Activated naive CD8-positive, alpha-beta T cell (primary cell): ENCODE measurements at regions not wholly inside any gene's neighbourhood (a gene's known extent, or its start where the extent isn't known, plus 50 kb on each side); places are given as distances from the start of the nearest gene placed in this dataset.
"Not testable (repeated sequence)": the region's sequence is repeated elsewhere in the genome, so short reads cannot be mapped to it uniquely, and the experiment has no call there.

Source experiments
- H3K27ac Mint-ChIP-seq: one replicate; pipeline ENCODE4 v1.8.0; 2021; ENCODE audit warnings: mixed read lengths
- H3K27me3 Mint-ChIP-seq: one replicate; pipeline ENCODE4 v1.8.0; 2021; ENCODE audit warnings: mixed read lengths
- H3K36me3 Mint-ChIP-seq: one replicate; pipeline ENCODE4 v1.8.0; 2021; ENCODE audit warnings: mixed read lengths
- H3K4me1 Mint-ChIP-seq: one replicate; pipeline ENCODE4 v1.8.0; 2021; ENCODE audit warnings: low read depth, mixed read lengths
- H3K4me3 Mint-ChIP-seq: one replicate; pipeline ENCODE4 v1.8.0; 2021; ENCODE audit warnings: mild to moderate bottlenecking, mixed read lengths
- H3K9me3 Mint-ChIP-seq: one replicate; pipeline ENCODE4 v1.8.0; 2021; ENCODE audit warnings: low read depth, mixed read lengths

DNA sequence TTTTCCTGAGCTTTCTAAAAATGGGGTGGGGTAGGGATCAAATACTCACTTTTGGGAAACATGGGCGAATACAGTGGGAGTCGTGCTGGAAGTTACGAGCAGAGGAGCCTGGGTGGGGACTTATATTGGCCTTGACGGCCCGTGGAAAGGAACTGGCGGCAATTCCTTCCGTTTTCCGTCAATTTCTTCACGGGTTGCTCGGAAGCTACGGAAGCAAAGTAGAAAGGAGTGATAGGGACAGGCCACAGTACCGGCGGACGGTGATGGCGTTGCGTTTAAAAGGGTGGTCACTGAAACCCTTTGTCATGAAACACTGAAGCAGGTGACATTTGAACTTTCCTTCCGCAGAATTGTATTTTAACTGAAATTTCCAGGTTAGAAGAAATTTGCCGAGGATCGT is 505.0 kb downstream of the PRIM2 start:
- H3K4me3 Mint-ChIP-seq, H3K9me3 Mint-ChIP-seq, H3K36me3 Mint-ChIP-seq, H3K27ac Mint-ChIP-seq, H3K4me1 Mint-ChIP-seq: not testable (repeated sequence)
- peaks cover 26% of the 10 kb centered on the region for H3K27me3 Mint-ChIP-seq

DNA sequence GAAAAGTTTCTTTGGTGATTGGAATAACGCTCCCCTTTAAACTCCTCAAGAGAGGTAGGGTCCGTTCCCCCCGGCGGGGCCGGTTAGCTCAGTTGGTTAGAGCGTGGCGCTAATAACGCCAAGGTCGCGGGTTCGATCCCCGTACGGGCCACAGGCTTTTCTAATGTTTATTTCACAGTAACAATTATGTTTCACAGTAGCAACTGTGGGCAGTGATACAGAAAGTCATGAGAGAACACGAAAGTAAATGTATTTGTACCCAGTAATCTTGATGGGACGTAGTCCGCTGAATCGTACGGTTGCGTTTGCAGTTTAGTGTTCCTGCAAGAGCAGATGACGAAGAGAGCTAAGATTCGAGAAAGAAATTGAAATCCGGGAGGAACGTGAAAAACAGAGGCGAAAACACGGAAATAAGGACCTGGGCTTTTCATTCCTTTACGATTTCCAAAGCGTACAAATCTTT is 505.5 kb downstream of the PRIM2 start:
- no peak overlapping the region for H3K27ac Mint-ChIP-seq
- no peak overlapping the region for H3K4me3 Mint-ChIP-seq
- H3K4me1 Mint-ChIP-seq, result peaks cover 3% of the 10 kb centered on the region
- H3K36me3 Mint-ChIP-seq, result no peaks in the 10 kb centered on the region
- peaks cover 22% of the 10 kb centered on the region for H3K27me3 Mint-ChIP-seq
- no peaks in the 10 kb centered on the region for H3K9me3 Mint-ChIP-seq

DNA sequence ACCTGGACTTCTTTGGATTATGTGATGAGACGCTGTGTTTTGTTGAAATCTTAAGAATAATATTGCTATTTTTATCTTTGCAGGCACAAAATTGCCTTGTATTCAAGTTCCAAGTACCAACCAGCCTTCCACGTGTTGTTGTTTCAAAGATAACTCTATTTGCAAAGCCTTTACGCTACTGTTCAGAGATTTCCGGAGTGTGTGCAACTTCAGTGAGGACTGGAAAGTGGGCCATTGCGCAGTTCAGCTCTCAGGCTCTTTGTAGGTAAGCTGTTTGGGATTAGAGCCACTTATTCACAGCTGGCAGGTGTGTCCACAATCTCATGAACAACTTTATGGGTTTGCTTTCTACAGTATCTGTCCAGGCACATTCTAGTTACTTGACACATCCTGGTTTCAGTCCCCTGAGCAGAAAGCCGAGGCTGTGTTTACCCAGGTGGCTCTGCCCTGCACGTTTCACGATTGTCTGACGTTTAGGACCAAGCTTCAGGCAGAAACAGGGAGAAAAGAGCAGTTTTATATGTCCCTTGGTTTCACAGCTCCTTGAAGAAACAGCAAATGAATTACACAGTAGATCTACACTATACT is 520.3 kb downstream of the PRIM2 start:
- H3K4me3 Mint-ChIP-seq, H3K4me1 Mint-ChIP-seq, H3K9me3 Mint-ChIP-seq, H3K27ac Mint-ChIP-seq, H3K36me3 Mint-ChIP-seq: not testable (repeated sequence)
- H3K27me3 Mint-ChIP-seq, result peaks cover 10% of the 10 kb centered on the region

DNA sequence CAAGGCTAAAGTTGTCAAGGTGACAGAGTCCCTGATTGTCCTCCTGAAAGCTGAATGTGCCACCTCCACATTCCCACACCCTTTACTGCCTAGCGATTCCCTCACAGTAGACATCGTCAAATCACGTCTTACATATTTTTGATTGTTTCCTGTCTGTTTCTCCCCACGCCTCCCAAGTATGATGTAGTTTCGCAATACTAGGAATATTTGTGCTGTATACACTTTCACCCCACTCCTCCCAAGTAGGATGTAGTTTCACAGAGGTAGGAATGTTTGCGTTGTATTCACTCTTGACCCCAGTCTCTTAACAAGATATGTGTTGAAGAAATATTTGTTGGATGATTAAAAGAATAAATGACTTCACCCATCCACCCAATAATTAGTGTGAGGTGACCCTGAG is 524.1 kb downstream of the PRIM2 start:
- not testable (repeated sequence) for H3K27me3 Mint-ChIP-seq, H3K4me3 Mint-ChIP-seq, H3K4me1 Mint-ChIP-seq, H3K9me3 Mint-ChIP-seq, H3K27ac Mint-ChIP-seq, H3K36me3 Mint-ChIP-seq

DNA sequence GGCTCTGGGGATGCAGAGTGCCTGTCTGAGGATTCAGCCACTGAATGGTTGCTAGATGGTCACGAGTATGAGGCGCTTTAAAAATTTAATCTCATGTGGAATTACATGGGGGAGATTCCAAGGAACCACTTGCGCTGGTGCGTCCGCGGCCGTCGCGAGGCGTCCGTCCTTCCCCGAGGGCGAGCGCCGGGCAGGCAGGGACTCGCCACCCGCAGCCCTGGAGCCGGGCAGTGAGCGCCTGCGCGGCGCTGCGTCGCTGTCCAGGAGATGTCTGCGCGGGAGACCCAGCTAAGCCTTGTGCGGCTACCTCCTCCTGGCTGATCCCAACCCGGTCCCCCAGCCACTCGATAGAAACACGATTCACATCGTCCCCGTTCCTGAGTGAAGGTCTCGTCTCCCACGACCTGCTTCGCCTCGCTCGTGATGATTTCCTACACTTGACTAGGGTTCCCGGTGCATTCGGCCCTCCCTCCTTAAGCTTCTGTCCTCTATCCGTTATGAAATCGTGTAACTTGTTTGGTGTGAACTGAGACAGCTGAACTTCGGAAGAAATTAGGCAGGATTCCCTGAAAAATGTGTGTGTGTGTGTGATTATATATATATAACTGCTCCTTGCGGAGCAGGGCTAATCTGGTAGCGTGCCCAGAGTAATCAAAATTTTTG is 536.4 kb downstream of the PRIM2 start:
- not testable (repeated sequence) for H3K9me3 Mint-ChIP-seq, H3K4me3 Mint-ChIP-seq, H3K36me3 Mint-ChIP-seq, H3K4me1 Mint-ChIP-seq, H3K27ac Mint-ChIP-seq
- H3K27me3 Mint-ChIP-seq, result peaks cover 13% of the 10 kb centered on the region

DNA sequence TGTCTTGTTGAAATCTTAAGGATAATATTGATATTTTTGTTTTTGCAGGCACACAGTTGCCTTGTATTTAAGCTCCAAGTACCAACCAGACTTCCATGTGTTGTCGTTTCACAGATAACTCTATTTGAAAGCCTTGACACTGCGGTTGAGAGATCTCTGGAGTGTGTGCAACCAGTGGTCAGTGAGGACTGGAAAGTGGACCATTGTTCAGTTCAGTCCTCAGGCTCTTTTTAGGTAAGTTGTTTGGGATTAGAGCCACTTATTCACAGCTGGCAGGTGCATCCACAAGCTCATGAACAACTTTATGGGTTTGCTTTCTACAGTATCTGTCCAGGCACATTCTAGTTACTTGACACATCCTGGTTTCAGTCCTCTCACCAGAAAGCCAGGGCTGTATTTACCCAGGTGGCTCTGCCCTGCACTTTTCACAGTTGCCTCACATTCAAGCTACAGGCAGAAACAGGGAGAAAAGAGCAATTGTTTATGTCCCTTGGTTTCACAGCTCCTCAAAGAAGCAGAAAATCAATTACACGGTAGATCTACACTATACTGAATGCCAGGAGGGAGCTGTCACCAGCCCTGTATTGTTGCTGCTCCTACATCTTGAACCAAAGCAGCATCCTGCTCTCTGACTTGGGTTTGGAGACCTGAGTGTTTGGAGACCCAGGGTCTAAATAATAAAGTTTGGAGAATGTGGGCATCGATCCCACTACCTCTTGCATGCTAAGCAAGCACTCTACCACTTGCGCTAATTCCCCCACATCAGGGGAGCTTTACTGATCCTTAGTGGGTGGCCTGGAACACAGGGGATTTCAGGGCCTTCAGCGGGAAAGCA is 543.3 kb downstream of the PRIM2 start:
- not testable (repeated sequence) for H3K9me3 Mint-ChIP-seq, H3K27me3 Mint-ChIP-seq, H3K4me1 Mint-ChIP-seq, H3K27ac Mint-ChIP-seq, H3K4me3 Mint-ChIP-seq, H3K36me3 Mint-ChIP-seq

DNA sequence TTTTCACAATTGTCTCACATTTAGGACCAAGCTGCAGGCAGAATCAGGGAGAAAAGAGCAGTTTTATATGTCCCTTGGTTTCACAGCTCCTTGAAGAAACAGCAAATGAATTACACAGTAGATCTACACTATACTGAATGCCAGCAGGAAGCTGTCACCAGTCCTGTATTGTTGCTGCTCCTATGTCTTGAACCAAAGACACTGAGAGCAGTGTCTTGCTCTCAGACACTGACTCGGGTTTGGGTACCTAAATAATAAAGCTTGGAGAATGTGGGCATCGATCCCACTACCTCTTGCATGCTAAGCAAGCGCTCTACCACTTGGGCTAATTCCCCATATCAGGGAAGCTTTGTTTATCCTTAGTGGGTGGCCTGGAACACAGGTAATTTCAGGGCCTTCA is 552.7 kb downstream of the PRIM2 start:
- H3K36me3 Mint-ChIP-seq, H3K27me3 Mint-ChIP-seq, H3K4me1 Mint-ChIP-seq, H3K27ac Mint-ChIP-seq, H3K4me3 Mint-ChIP-seq, H3K9me3 Mint-ChIP-seq: not testable (repeated sequence)

DNA sequence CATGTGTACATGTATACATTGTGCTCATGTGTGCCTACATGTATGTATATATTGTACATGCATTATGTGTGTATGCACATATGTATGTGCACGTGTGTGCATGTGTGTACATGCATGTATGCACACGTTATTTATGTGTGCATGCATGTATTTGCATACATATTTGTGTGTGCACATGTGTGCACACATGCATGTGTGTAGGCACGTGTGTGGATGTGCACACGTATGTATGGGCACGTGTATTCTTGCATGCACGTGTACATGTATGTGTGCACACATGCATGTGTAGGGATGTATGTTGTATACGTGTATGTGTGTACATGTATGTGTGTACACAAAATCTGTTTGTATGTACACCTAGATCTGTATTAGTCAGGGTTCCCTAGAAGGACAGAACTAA is 556.0 kb downstream of the PRIM2 start:
- not testable (repeated sequence) for H3K4me3 Mint-ChIP-seq

DNA sequence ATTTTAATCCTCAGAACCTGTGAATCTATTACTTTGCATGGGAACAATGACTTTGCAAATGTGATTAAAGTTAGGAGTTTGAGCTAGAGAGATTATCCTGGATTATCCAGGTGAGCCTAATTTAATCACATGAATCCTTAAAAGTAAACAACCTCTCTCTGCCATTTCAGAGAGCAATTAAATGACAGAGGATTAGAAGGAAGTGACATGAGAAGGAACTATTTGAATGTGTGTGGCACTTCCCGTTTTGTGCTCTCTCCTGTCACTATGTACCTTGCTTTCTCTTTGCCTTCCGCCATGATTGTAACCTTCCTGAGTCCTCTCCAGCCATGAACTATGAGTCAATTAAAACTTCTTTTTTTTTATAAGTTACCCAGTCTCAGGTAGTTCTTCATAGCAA is 559.2 kb downstream of the PRIM2 start:
- H3K27me3 Mint-ChIP-seq, H3K4me1 Mint-ChIP-seq, H3K36me3 Mint-ChIP-seq, H3K27ac Mint-ChIP-seq, H3K9me3 Mint-ChIP-seq, H3K4me3 Mint-ChIP-seq: not testable (repeated sequence)

More for the DNA sequence above, 556.0 kb downstream of the PRIM2 start:
- not testable (repeated sequence) for H3K4me1 Mint-ChIP-seq, H3K27ac Mint-ChIP-seq, H3K36me3 Mint-ChIP-seq, H3K27me3 Mint-ChIP-seq, H3K9me3 Mint-ChIP-seq

DNA sequence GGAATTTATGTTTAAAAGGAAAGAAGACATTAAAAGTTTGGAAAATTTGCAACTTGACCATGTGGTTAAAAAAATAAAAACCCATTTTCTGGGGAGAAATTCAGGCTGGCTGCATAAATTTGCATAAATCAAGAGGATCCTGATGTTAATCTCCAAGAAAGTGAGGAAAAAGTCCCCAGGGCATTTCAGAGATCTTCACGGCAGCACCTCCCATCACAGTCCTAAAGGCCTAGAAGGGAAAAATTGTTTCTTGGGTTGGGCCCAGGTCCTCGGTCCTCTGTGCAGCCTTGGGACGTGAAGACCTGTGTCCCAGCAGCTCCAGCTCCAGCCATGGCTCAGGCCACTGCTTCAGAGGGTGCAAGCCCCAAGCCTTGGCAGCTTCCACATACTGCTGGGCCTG is 560.3 kb downstream of the PRIM2 start:
- H3K27ac Mint-ChIP-seq, H3K4me1 Mint-ChIP-seq, H3K27me3 Mint-ChIP-seq, H3K36me3 Mint-ChIP-seq, H3K9me3 Mint-ChIP-seq, H3K4me3 Mint-ChIP-seq: not testable (repeated sequence)

DNA sequence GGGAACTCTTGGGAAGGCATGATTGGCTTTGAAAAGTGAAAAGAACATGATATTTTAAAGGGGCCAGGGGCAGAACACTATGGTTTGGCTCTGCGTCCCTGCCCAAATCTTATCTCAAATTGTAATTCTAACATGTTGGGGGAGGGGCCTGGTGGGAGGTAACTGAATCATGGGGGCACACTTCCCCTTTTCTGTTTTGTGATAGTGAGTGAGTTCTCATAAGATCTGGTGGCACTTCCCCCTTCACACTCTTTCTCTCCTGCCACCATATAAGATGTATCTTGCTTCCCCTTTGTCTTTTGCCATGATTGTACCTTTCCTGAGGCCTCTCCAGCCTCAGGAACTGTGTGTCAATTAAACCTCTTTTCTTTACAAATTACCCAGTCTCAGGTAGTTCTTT is 561.4 kb downstream of the PRIM2 start:
- not testable (repeated sequence) for H3K4me1 Mint-ChIP-seq, H3K4me3 Mint-ChIP-seq, H3K36me3 Mint-ChIP-seq, H3K27me3 Mint-ChIP-seq, H3K9me3 Mint-ChIP-seq, H3K27ac Mint-ChIP-seq

DNA sequence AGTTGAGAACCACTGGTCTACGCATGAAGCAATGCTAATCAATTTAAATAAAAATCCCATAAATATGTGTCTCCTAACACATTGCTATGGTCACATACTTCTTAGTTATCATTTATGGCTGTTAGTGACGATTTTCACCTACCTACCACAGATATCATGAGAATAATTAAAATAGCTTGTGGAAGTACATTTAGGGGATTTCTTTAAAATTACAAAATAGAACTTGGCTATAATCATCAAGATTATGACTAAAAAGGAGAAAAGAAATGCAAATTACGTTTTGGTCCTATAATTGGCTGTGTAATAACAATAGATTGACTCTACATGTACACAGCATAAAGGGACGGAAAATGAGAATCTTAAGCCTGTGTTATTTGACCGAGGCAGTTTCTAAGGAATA is 581.4 kb downstream of the PRIM2 start:
- not testable (repeated sequence) for H3K9me3 Mint-ChIP-seq, H3K27me3 Mint-ChIP-seq

DNA sequence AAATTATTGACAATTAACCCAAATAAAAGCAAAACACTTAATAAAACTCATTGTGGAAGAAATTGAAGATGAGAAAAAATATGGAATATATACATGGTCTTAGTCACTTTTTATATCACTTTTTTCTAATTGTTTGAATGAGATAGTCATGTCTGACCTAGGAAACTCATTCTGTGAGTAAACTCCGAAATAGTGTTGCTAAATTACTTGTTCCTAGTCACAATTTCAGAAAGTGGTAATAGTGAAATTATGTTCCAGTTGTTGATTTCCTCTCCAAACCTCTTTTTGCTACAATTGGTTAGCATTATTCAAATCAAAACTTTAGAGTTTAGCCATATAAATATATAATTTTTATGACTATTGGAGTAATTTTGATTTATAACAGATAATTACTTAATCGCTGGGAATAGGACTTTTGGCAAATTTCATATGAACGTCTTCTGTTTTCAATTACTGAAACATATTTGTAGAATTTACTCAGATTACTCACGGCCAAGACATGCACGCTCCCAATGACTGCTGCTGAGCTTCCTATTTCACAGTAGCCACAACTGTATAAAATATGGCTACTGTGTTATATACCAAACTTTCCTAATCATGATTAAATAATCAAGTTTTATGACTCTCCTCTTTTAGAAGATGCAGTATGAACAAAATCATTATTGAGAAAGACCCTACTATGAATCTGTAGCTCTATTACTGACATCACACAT is 583.4 kb downstream of the PRIM2 start:
- not testable (repeated sequence) for H3K4me1 Mint-ChIP-seq, H3K4me3 Mint-ChIP-seq, H3K9me3 Mint-ChIP-seq, H3K27ac Mint-ChIP-seq, H3K36me3 Mint-ChIP-seq, H3K27me3 Mint-ChIP-seq

More for the DNA sequence above, 581.4 kb downstream of the PRIM2 start:
- not testable (repeated sequence) for H3K27ac Mint-ChIP-seq, H3K4me1 Mint-ChIP-seq, H3K36me3 Mint-ChIP-seq, H3K4me3 Mint-ChIP-seq

DNA sequence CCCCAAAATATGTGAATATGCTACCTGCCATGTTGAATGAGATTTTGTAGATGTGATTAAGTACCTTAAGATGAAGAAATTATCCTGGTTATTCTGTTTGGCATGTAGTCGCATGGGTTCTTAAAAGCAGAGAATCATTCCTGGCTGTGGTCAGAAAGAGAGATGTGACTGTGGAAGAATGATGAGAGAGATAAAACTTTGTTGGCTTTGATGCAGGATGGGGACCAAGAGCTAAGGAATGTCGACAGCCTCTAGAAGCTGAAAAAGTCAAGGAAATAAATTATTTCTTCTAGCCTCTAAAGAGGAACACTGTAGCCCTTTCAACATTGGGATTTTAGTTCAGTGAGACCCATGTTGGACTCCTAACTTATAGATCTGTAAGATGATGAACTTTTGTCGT is 584.0 kb downstream of the PRIM2 start:
- H3K27ac Mint-ChIP-seq, H3K4me3 Mint-ChIP-seq, H3K9me3 Mint-ChIP-seq, H3K4me1 Mint-ChIP-seq, H3K36me3 Mint-ChIP-seq, H3K27me3 Mint-ChIP-seq: not testable (repeated sequence)

DNA sequence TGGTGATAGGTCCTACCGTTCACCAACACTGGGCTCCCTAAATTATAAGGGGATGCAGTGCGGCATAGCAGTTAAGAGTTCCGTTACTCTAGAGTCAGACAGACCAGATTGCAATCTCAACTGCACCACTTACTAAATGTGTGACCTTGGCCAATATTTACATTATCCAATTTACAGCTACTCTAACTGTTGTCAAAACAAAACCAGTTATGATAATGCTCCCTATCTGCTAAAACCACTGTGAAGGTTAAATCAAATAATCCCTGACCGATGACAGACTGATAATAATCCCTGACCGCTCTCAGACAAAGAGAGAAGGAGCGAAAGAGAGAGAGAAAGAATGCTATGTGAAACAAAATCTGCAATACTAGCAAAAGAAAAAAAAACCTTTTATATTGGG is 586.9 kb downstream of the PRIM2 start:
- H3K36me3 Mint-ChIP-seq, H3K4me3 Mint-ChIP-seq, H3K27me3 Mint-ChIP-seq, H3K27ac Mint-ChIP-seq, H3K9me3 Mint-ChIP-seq, H3K4me1 Mint-ChIP-seq: not testable (repeated sequence)
